ENCODE measurements at regions not wholly inside any gene's neighbourhood (a gene's known extent, or its start where the extent isn't known, plus 50 kb on each side); places are given as distances from the start of the nearest gene placed in this dataset.
"Not testable (repeated sequence)": the region's sequence is repeated elsewhere in the genome, so short reads cannot be mapped to it uniquely, and the experiment has no call there.

- no peak for DNase-seq
Measured at GRCh38 chr3:101950985-101951733, 101.8 kb downstream of the NFKBIZ start.

GRCh38 chr3:101954361-101954760 is 105.0 kb downstream of the NFKBIZ start:
- DNase-seq = no peak

GRCh38 chr3:101954936-101955335 is 105.6 kb downstream of the NFKBIZ start:
- no peak for DNase-seq

GRCh38 chr3:101962055-101962454 is 112.7 kb downstream of the NFKBIZ start:
- DNase-seq = no peak

GRCh38 chr3:101963902-101964362 is 114.6 kb downstream of the NFKBIZ start:
- DNase-seq = no peak

GRCh38 chr3:101964861-101965260 is 115.5 kb downstream of the NFKBIZ start:
- DNase-seq = no peak

GRCh38 chr3:101966226-101966625 is 116.9 kb downstream of the NFKBIZ start:
- no peak for DNase-seq

GRCh38 chr3:101970212-101970611 is 120.9 kb downstream of the NFKBIZ start:
- no peak for DNase-seq

GRCh38 chr3:101970905-101971304 is 121.6 kb downstream of the NFKBIZ start:
- no peak for DNase-seq

- no peak for DNase-seq
Measured at GRCh38 chr3:101972430-101973162, 123.3 kb downstream of the NFKBIZ start.

GRCh38 chr3:101973163-101973505 is 123.8 kb downstream of the NFKBIZ start:
- no peak for DNase-seq

GRCh38 chr3:101975415-101975814 is 126.1 kb downstream of the NFKBIZ start:
- not testable (repeated sequence) for DNase-seq

GRCh38 chr3:101976473-101976872 is 127.2 kb downstream of the NFKBIZ start:
- no peak for DNase-seq

GRCh38 chr3:101978348-101978747 is 129.0 kb downstream of the NFKBIZ start:
- no peak for DNase-seq

- no peak for DNase-seq
Measured at GRCh38 chr3:101979033-101979432, 129.7 kb downstream of the NFKBIZ start.

GRCh38 chr3:101984356-101984755 is 135.0 kb downstream of the NFKBIZ start:
- no peak for DNase-seq

GRCh38 chr3:101988596-101988995 is 139.3 kb downstream of the NFKBIZ start:
- no peak for DNase-seq

GRCh38 chr3:101989578-101990200 is 140.4 kb downstream of the NFKBIZ start:
- no peak for DNase-seq

GRCh38 chr3:101992863-101993262 is 143.5 kb downstream of the NFKBIZ start:
- no peak for DNase-seq

GRCh38 chr3:101994386-101994785 is 145.1 kb downstream of the NFKBIZ start:
- DNase-seq = no peak

- no peak for DNase-seq
Measured at GRCh38 chr3:101995371-101996046, 146.2 kb downstream of the NFKBIZ start.

- DNase-seq = no peak
Measured at GRCh38 chr3:101996832-101997231, 147.5 kb downstream of the NFKBIZ start.

GRCh38 chr3:101998256-101998926 is 149.1 kb downstream of the NFKBIZ start:
- no peak for DNase-seq

All from hippocampal formation (tissue), 2 donors.